Uterus (tissue), 2 donors: ENCODE measurements at regions not wholly inside any gene's neighbourhood (a gene's known extent, or its start where the extent isn't known, plus 50 kb on each side); places are given as distances from the start of the nearest gene placed in this dataset.

ENCODE experiments used
- POLR2A ChIP-seq, 2 donors: fragments of 450-650 bp; IDR thresholded peaks; one replicate each; pipeline ENCODE4 v1.6.1; 2016; ENCODE audit warnings: antibody characterized with exemption in 2 of 2, mild to moderate bottlenecking in 1 of 2, moderate library complexity in 1 of 2
- TF ChIP-seq, protein P1 (sequence below), 4 experiments: fragments of 200-600 bp in 2 of 4; fragments of 450-650 bp in 2 of 4; sonication (generic) in 2 of 4; IDR thresholded peaks; one replicate each; pipeline ENCODE4 v1.5.1; 2016 to 2019; ENCODE audit warnings: antibody characterized with exemption in 4 of 4, mild to moderate bottlenecking in 2 of 4, moderate library complexity in 1 of 4

GRCh38 chr2:5484868-5485267, 207.3 kb upstream of the SOX11 start:
- TF ChIP-seq POLR2A (IDR thresholded peaks at IDR 0.05): no peak
- TF ChIP-seq, protein P1, sequence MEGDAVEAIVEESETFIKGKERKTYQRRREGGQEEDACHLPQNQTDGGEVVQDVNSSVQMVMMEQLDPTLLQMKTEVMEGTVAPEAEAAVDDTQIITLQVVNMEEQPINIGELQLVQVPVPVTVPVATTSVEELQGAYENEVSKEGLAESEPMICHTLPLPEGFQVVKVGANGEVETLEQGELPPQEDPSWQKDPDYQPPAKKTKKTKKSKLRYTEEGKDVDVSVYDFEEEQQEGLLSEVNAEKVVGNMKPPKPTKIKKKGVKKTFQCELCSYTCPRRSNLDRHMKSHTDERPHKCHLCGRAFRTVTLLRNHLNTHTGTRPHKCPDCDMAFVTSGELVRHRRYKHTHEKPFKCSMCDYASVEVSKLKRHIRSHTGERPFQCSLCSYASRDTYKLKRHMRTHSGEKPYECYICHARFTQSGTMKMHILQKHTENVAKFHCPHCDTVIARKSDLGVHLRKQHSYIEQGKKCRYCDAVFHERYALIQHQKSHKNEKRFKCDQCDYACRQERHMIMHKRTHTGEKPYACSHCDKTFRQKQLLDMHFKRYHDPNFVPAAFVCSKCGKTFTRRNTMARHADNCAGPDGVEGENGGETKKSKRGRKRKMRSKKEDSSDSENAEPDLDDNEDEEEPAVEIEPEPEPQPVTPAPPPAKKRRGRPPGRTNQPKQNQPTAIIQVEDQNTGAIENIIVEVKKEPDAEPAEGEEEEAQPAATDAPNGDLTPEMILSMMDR (IDR thresholded peaks at IDR 0.05): no peak
